HG02571 (cell line): ENCODE measurements at regions not wholly inside any gene's neighbourhood (a gene's known extent, or its start where the extent isn't known, plus 50 kb on each side); places are given as distances from the start of the nearest gene placed in this dataset.
"Not testable (repeated sequence)": the region's sequence is repeated elsewhere in the genome, so short reads cannot be mapped to it uniquely, and the experiment has no call there.

Experiments used
- ATAC-seq: cut with Tn5 transposase; IDR thresholded peaks from one replicate; pipeline ENCODE4 v1.9.1; 2021; ENCODE audit warnings: mild to moderate bottlenecking, moderate library complexity; ENCODE audit not compliant: unreplicated experiment

DNA sequence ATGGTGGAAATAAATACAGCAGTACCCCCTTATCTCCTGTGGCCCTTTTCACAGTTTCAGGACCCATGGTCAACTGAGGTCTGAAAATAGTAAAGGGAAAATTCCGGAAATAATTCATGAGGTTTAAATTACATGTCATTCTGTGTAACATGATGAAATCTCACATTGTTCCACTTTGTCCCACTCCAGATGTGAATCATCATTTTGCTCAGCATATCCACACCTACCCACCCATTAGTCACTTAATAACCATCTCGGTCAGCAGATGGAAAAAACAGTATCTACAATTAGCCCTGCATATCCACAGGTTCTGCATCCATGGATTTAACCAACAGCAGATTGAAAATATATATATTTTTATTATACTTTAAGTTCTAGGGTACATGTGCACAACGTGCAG, 86.9 kb upstream of the GORAB start:
- ATAC-seq, result no peak

DNA sequence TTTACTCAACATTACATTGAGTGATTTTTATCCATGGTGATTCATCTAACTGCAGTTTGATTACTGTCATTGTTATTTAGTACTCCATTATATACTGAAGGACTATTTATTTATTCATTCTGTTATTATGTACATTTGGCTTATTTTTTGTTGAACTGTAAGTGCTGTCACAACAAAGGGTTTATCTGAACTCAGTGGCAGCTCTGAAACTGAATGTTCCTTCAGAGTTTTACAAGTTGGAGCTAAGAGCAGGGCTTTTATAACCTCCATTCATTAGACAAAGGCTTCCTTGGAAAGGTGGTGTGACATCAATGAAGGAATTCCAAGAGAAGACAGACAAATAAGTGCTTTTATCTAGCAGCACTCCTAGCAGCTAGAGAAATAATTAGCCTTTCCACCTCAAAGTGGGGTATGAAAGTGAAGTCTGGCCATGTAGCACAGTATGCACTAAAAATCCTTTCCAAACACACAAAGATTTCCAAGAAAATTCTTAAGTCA, 83.3 kb upstream of the GORAB start:
- ATAC-seq, result no peak

DNA sequence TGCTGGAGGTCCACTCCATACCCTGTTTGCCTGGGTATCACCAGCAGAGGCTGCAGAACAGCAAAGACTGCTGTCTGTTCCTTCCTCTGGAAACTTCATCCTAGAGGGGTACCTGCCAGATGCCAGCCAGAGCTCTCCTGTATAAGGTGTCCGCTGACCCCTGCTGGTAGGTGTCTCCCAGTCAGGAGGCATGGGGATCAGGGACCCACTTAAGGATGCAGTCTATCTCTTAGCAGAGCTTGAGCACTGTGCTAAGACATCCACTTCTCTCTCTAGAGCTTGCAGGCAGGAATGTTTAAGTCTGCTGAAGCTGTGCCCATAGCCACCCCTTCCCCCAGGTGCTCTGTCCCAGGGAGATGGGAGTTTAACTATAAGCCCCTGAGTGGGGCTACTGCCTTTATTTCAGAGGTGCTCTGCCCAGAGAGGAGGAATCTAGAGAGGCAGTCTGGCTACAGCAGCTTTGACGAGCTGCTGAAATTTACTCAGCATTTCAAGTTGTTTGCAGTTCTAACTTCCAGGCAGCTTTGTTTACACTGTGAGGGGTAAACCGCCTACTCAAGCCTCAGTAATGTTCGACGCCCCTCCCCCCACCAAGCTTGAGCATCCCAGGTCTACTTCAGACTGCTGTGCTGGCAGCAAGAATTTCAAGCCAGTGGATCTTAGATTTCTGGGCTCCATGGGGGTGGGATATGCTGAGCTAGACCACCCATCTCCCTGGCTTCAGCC, 74.5 kb upstream of the GORAB start:
- ATAC-seq, result not testable (repeated sequence)

DNA sequence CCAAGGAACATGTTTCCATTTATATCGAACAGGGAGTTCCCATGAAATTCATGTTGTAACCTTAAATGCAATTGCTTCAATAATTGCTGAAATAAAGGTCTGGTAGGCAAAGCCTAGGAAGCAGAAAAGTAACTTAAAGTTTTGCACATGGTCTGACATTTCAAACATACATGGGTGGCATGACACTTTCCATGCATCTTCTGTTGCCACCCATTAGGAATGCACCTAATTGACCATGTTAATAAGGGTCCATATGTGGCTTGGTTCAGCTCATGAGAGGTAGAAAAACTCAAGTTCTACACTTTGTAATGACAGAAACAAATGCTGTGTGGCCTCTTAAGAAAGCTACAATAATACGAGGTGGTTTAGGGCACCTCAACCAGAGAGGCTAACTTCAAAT, 72.0 kb upstream of the GORAB start:
- ATAC-seq, result no peak

DNA sequence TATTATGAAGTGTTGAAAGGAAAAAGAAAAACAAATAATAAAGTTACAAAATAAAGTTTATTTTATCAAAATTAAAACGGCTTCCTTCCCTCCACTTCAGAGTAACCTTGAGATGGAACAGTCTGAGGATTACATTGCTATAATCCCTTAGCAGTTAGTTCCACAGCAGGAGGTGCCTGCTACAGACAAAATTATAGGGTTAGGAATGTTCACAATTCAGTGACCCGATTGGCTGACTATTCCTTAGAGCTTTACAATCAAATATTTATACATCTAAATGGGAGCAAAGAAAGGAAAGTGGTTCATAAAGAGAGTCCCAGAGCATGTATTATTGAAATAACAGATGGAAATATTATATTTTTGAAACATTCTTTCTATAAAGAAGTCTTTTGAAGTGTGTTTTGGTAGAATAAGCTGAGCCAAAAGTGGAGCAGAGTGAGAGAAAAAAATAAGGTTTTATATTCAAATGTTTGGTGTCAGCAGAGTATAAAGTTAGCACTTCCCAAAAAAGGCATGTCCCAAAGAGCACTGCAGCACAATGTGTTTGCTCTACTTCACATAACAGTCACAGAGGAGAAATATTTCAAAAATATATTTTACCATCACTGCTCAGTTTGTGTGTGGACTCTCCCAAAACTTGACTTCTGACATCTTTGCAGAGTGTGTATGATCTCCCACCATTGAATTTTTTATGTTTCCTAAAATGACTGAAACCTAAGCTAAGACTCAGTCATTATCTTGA, 71.4 kb upstream of the GORAB start:
- ATAC-seq, result no peak

DNA sequence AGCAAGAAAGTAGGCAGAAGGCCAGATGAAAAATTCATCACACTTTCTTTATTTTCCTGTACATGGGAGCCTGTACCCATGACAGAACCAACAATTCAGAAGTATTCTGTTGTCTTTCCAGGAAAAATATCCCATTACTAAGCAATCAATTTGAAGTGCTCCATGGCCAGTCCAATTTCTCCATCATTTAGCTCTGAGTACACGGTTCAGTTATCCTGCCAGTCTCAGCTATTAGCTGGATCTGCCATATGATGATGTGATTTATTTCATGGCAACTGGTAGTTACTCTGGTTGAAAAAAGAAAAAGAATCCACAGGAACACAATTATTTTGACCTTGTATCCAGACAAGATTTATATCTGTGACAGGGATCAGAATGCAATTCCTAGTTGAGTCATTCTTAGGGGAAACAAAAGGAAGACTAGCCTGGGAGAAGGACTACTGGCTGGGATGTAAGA, 70.6 kb upstream of the GORAB start:
- no peak for ATAC-seq

DNA sequence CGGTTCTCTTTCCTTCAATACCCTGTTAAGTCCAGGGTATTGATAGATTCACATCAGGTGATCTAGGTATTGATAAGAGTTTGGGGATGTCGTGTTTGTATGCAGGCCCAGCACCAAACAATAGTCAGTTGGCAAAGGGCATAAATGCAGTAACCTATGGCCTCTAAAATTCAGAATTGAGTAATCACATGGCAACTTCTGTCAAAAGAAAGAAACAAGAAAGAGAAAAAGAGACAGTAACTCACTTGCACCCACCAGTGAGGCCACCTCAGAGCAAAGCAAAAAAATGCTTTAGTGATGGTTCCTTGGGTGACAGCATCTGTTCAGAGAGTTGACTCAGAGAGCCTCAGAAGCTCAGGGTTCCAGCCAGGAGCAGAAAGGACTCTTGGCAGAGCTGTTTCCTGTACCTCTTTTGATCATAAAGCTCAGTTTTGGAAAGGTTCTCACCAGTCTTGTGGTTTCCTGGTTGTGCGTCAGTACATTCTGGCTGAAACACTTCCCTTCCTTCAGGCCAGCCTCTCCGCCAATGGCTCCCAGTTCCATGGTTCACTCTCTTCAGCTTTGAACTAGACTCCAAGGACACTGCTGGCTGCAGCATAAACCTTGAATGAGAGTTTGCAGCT, 70.1 kb upstream of the GORAB start:
- no peak for ATAC-seq

DNA sequence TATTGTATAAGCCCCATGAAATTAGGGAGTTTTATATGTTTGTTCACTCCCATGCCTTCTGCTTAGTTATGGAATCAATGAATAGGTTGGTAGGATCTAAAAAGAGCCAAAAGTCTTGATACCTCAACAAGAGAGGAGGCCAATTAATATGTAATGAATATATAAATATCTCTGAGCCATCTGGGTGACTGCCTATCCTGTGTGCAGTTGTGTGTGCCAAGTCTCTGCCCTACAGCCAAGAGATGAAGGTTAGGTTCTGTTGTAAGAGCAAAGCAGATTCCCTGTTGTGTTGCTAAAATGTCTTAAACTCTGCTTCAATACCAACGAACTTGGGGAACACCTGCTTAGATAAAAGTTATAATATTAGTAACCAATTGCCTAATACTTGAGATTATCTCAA, 61.8 kb upstream of the GORAB start:
- ATAC-seq, result no peak

DNA sequence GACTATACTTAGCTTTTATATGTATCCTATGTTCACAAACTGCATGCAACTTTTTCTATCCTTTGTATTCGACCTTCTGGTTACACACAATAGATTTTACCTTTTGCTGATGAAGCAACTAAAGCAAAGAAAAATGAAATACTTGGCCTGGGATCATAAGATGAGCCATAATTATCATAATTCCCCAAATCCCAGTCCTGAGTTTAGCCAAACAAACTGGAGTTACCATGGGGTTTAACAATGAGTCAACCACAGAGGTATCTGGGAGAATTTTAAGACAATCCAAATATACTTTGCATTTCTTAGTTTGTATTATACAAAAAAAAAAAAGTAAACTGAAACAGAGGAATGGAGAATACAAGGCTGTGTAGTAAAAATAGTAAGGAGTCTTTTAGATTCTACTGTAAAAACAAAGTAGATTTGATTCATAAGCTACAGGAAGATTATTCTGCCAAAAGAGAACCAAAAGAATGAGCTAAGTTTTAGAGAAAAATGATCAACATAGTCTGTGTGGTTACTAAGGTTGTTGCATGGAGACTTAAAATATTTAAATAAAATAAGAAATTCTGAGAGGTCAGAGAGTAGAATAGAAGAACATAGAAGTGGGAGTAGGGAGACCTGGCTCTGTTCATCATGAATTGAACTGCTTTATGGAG, 60.4 kb upstream of the GORAB start:
- ATAC-seq, result no peak

DNA sequence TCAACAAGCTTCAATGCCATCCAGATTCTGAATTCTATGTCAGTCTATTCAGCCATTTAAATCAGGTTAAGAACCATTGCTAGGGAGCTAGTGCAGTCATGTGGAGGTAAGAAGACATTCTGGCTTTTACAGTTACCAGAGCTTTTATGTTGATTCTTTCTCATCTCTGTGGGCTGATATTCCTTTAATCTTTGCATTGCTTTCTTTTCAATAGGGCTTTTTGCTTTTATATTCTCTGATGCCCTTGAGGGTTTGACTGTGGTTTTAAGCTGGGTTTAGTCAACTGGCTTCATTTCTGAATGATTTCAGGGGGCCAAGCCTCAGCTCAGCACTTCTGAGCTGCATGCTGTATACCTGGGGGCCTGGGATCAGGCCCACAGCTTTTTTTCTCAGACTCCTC, 51.0 kb upstream of the GORAB start:
- no peak for ATAC-seq
